Upper lobe of left lung (tissue), 4 donors: ENCODE measurements at regions not wholly inside any gene's neighbourhood (a gene's known extent, or its start where the extent isn't known, plus 50 kb on each side); places are given as distances from the start of the nearest gene placed in this dataset.

ENCODE experiments used
- POLR2AphosphoS5 ChIP-seq, 2 donors: sonication (generic); formaldehyde crosslinking; IDR thresholded peaks; one replicate each; pipeline ENCODE4 v1.5.1; 2017; ENCODE audit warnings: antibody characterized with exemption in 2 of 2
- TF ChIP-seq, protein P1 (sequence below), 6 experiments: fragments of 450-650 bp in 4 of 6; fragments of 200-600 bp in 2 of 6; sonication (generic) in 2 of 6; IDR thresholded peaks; one replicate each; pipeline ENCODE4 v1.5.1; 2016 to 2019; ENCODE audit warnings: antibody characterized with exemption in 6 of 6

DNA sequence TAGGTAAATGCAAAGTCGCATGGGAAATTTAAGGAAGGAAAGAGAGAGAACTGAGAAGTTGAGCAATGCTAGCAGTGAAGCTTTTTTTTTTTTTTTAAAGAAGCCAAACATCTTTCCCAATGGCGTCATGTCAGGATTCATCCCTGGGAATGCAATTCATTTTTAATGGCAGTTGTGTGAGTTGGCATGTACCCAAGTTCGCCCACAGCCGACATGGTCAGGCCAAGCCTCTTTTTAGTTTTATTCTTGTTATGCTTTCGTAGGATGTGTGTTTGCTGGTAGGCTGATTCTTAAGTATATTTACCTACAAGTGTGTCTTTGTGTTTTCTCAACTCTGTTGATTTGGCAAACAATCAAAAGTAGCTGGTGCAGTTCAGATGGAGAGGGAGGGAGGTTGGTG is 127.6 kb upstream of the ITGA6 start:
- TF ChIP-seq, protein P1, sequence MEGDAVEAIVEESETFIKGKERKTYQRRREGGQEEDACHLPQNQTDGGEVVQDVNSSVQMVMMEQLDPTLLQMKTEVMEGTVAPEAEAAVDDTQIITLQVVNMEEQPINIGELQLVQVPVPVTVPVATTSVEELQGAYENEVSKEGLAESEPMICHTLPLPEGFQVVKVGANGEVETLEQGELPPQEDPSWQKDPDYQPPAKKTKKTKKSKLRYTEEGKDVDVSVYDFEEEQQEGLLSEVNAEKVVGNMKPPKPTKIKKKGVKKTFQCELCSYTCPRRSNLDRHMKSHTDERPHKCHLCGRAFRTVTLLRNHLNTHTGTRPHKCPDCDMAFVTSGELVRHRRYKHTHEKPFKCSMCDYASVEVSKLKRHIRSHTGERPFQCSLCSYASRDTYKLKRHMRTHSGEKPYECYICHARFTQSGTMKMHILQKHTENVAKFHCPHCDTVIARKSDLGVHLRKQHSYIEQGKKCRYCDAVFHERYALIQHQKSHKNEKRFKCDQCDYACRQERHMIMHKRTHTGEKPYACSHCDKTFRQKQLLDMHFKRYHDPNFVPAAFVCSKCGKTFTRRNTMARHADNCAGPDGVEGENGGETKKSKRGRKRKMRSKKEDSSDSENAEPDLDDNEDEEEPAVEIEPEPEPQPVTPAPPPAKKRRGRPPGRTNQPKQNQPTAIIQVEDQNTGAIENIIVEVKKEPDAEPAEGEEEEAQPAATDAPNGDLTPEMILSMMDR (IDR thresholded peaks at IDR 0.05), result no peak
- TF ChIP-seq POLR2AphosphoS5 (IDR thresholded peaks at IDR 0.05), result no peak
